IPS-18a (cell line): ENCODE measurements at regions not wholly inside any gene's neighbourhood (a gene's known extent, or its start where the extent isn't known, plus 50 kb on each side); places are given as distances from the start of the nearest gene placed in this dataset.
A peak's percentile ranks its signal among the peaks of the same experiment; 100 is the strongest.

Source experiments
- H3K27ac ChIP-seq: one replicate; pipeline ENCODE4 v1.5.1; 2013; ENCODE audit warnings: low read length
- H3K27me3 ChIP-seq: one replicate; pipeline ENCODE4 v1.6.1; 2013; ENCODE audit warnings: mild to moderate bottlenecking, low read length; ENCODE audit not compliant: control insufficient read depth, insufficient read depth
- H3K36me3 ChIP-seq: one replicate; pipeline ENCODE4 v1.6.1; 2013; ENCODE audit warnings: low read depth, low read length; ENCODE audit not compliant: control insufficient read depth
- H3K4me1 ChIP-seq: one replicate; pipeline ENCODE4 v1.6.1; 2013; ENCODE audit warnings: low read depth, low read length; ENCODE audit not compliant: control insufficient read depth
- H3K4me3 ChIP-seq: one replicate; pipeline ENCODE4 v1.5.1; 2013; ENCODE audit warnings: low read length
- H3K9ac ChIP-seq: one replicate; pipeline ENCODE4 v1.6.1; 2013; ENCODE audit warnings: mild to moderate bottlenecking, low read length, moderate library complexity
- H3K9me3 ChIP-seq: one replicate; pipeline ENCODE4 v1.6.1; 2013; ENCODE audit warnings: low read depth, low read length; ENCODE audit not compliant: control insufficient read depth

DNA sequence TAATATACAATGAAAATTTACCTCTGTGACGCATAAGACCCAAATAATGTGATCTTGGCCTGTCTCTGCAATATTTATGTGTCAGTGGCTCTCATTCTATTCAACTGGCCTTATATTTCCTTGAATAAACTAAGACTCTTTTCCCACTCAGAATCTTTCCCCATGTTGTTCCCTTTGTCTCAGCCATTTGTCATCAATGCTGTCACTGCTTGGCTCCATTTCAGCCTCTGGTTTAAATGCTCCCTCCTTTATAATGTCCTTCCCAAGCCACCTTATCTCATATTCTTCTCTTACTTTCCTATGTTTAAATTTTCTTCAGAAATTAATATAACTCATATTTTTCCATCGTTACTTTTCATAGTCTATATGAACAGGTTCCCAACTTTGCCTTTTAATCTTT is 158.3 kb upstream of the DTNA start:
- Histone ChIP-seq H3K27ac (no peak overlapping the region), H3K9me3 (no peaks in the 10 kb centered on the region), H3K9ac (no peak overlapping the region), H3K4me1 (peaks cover 38% of the 10 kb centered on the region), H3K27me3 (no peaks in the 10 kb centered on the region), H3K36me3 (no peaks in the 10 kb centered on the region), H3K4me3 (no peak overlapping the region)

GRCh38 chr18:34562252-34562870 is 147.7 kb upstream of the DTNA start:
- Histone ChIP-seq H3K4me1 (no peaks in the 10 kb centered on the region), H3K36me3 (no peaks in the 10 kb centered on the region), H3K9me3 (no peaks in the 10 kb centered on the region), H3K27me3 (no peaks in the 10 kb centered on the region), H3K4me3 (no peak overlapping the region), H3K9ac (no peak overlapping the region), H3K27ac (no peak overlapping the region)

DNA sequence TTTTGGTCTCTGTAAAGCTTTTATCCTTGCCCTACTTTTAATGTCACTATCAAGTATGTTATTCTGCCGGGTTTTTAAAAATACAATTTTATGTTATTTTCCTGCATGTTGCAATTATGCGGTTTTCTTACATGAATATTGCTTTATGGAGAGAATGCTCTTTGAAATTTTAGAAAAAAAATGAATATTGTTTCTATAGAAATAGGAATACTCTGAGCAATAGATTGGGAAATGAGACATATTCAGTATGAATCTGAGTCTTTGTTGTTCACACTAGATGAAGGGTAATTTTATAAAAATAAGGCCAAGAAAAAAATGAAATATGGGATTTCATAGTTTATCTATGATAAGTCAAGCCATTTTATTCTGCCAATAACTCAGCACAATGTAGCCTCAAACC is 142.2 kb upstream of the DTNA start:
- Histone ChIP-seq H3K4me1 (no peaks in the 10 kb centered on the region), H3K27ac (no peak overlapping the region), H3K4me3 (no peak overlapping the region), H3K36me3 (no peaks in the 10 kb centered on the region), H3K9ac (no peak overlapping the region), H3K27me3 (no peaks in the 10 kb centered on the region), H3K9me3 (no peaks in the 10 kb centered on the region)

GRCh38 chr18:34576622-34577021 is 133.5 kb upstream of the DTNA start:
- H3K27ac ChIP-seq: no peak overlapping the region
- no peaks in the 10 kb centered on the region for H3K36me3 ChIP-seq
- H3K27me3 ChIP-seq: no peaks in the 10 kb centered on the region
- H3K9ac ChIP-seq: no peak overlapping the region
- no peaks in the 10 kb centered on the region for H3K4me1 ChIP-seq
- no peak overlapping the region for H3K4me3 ChIP-seq
- H3K9me3 ChIP-seq: no peaks in the 10 kb centered on the region

DNA sequence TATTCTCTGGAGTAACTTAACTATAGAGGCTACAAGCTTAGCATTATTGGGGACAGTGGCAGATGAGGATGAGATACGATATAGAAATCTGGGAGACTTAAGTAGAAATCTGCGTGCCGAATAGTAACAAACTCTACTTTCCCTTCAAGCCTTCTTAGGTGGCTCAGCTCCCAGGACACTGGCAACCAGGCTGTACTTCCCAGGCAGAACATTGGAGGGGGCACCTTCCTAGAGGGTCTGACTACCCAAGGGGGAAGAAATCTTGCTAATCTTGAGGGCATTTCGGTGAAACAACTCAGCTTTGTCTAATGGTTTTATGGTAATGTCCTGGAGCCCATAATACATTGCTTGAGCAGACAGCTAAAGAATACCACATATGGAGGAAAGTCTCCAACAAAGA is 126.2 kb upstream of the DTNA start:
- H3K36me3 ChIP-seq: no peaks in the 10 kb centered on the region
- H3K27ac ChIP-seq: no peak overlapping the region
- no peaks in the 10 kb centered on the region for H3K9me3 ChIP-seq
- no peak overlapping the region for H3K4me3 ChIP-seq
- H3K9ac ChIP-seq: no peak overlapping the region
- H3K27me3 ChIP-seq: no peaks in the 10 kb centered on the region
- H3K4me1 ChIP-seq: peaks cover 9% of the 10 kb centered on the region

GRCh38 chr18:34590503-34590902 is 119.6 kb upstream of the DTNA start:
- Histone ChIP-seq H3K4me3 (no peak overlapping the region), H3K27me3 (no peaks in the 10 kb centered on the region), H3K9ac (no peak overlapping the region), H3K4me1 (peaks cover 24% of the 10 kb centered on the region), H3K27ac (no peak overlapping the region), H3K36me3 (no peaks in the 10 kb centered on the region), H3K9me3 (no peaks in the 10 kb centered on the region)

DNA sequence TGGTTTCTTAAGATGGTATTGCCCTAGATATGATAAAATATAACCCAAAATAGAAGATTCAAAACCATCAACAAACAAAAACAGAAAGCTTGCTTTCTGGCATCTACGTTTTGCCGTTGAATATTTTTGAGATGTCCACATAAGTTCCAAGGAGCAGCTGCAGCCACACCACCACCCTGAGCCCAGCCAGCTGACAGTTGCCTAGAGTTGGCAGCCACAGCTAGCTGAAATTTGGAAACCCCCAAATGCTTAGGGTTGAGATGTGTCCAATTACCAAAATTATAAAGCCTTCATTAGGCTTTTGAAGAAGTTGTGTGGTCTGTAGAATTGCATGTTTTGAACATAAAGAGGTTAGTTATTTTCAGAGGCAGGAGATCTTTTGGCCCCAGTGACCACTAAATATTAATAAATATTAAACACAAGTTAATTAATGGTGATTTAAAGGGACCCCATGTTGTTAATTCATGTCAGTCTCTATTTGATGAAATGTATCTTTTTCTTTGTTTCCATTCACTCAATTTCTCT is 118.1 kb upstream of the DTNA start:
- no peaks in the 10 kb centered on the region for H3K36me3 ChIP-seq
- no peak overlapping the region for H3K9ac ChIP-seq
- H3K27ac ChIP-seq: no peak overlapping the region
- H3K9me3 ChIP-seq: no peaks in the 10 kb centered on the region
- H3K4me3 ChIP-seq: no peak overlapping the region
- H3K27me3 ChIP-seq: no peaks in the 10 kb centered on the region
- peaks cover 29% of the 10 kb centered on the region for H3K4me1 ChIP-seq

DNA sequence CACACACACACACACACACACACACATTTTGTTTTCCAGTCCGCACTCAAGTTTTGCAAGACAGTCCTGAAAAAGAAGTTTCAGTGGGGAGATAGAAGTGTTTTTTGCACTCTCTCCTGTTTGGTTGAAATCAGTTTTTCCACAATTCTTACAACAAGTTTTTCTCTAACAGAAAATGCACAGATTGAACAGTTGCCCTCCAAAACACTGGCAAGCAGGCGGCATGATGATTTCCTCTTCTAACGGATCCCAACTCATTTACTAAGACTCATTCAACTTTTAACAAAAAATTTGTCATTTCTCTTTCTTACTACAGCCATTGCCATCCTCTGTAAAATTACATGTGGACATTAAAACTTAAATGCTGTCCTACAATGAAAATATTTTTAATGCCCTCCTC is 117.6 kb upstream of the DTNA start:
- peak overlapping the region; percentile 43 for H3K4me3 ChIP-seq

DNA sequence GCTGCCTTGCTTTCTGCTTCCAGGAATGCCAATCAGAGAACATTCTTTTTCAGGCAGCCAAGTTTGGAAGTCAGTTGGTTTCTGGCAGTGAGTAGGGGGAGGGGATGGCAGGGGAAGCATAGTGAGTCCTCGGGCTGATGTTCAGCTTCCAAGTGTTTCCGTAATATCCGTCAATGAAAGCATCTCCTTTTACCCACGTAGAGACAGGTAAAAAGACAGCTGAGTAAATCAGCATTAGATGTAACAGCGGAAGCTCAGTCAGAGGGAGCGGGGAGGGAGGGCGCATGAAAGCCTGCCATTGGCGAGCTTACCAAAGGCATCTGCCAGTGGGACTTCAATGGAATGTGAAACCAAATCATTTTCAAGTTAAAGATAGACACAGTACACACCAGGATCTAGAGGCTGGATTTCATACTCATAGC is 117.1 kb upstream of the DTNA start:
- Histone ChIP-seq H3K27ac (peak overlapping the region; percentile 1), H3K9me3 (no peaks in the 10 kb centered on the region), H3K4me1 (peaks cover 29% of the 10 kb centered on the region), H3K9ac (peak overlapping the region; percentile 19), H3K36me3 (no peaks in the 10 kb centered on the region), H3K4me3 (peak overlapping the region; percentile 43), H3K27me3 (no peaks in the 10 kb centered on the region)

More for the DNA sequence above, 117.6 kb upstream of the DTNA start:
- Histone ChIP-seq H3K9ac (peak overlapping the region; percentile 19), H3K9me3 (no peaks in the 10 kb centered on the region), H3K36me3 (no peaks in the 10 kb centered on the region), H3K4me1 (peaks cover 29% of the 10 kb centered on the region), H3K27me3 (no peaks in the 10 kb centered on the region), H3K27ac (peak overlapping the region; percentile 57)

DNA sequence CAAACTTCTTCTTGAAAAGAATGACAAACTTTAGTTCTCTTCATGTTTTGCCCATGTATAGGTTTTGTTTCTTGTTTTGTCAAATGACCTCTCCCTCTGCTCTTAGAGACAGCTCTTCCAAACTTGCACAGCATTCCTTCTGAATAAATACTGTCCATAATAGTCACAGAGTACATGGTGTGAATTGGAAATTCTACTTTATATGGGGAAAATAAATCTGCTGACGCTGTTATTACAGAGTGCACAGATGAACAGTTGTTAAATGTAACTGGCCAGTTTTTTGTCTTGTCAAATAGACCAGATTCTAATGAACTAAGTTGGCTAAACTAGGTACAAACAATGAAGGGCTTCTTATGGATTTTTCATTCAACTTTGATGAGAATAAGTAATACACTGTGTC is 115.8 kb upstream of the DTNA start:
- H3K36me3 ChIP-seq: no peaks in the 10 kb centered on the region
- H3K27me3 ChIP-seq: no peaks in the 10 kb centered on the region
- H3K9ac ChIP-seq: no peak overlapping the region
- H3K4me3 ChIP-seq: no peak overlapping the region
- no peaks in the 10 kb centered on the region for H3K9me3 ChIP-seq
- no peak overlapping the region for H3K27ac ChIP-seq
- H3K4me1 ChIP-seq: peaks cover 29% of the 10 kb centered on the region

DNA sequence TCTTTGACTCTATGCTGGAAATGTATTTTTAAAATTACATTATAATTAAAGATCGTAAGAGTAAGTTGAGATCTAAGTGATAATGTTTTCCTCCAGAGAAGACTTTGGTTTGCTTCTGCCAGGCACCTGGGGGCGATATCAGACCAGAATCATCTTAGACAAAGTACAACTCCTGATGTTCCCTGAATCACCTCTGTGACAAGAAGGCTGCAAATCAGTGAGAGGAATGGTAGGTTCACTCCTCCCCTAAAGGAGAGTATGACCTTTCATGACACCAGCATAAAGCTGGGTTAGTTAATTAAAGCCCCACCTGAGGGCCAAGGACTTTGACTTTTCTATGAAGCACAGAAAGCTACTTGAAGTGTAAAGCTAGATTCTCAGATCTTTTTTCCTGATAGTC is 114.4 kb upstream of the DTNA start:
- no peaks in the 10 kb centered on the region for H3K9me3 ChIP-seq
- no peak overlapping the region for H3K27ac ChIP-seq
- no peak overlapping the region for H3K9ac ChIP-seq
- peaks cover 29% of the 10 kb centered on the region for H3K4me1 ChIP-seq
- H3K4me3 ChIP-seq: no peak overlapping the region
- no peaks in the 10 kb centered on the region for H3K27me3 ChIP-seq
- no peaks in the 10 kb centered on the region for H3K36me3 ChIP-seq

DNA sequence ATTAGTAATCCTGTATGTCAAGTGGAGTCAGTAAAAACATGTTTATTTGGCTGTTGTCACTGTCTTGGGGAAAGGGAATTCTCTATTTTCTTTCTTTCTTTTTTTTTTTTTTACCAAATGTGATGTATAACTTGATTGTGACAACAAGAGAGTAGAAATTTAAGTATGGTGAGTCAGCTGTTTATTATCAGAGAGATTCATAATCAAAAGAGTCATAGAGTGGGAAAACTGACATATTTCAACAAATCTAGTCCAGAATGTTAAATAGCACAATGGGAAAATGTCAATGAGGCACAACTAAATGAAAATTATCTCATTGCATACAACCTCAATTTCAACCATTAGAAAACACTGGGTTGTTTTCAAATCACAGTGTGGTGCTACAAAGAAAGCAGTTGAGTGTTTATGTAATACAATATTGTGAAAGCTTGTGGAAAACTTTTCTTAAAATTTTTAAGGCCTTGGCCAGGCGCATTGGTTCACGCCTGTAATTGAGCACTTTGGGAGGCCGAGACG is 111.9 kb upstream of the DTNA start:
- no peaks in the 10 kb centered on the region for H3K9me3 ChIP-seq
- no peak overlapping the region for H3K27ac ChIP-seq
- H3K4me3 ChIP-seq: no peak overlapping the region
- no peaks in the 10 kb centered on the region for H3K36me3 ChIP-seq
- H3K9ac ChIP-seq: no peak overlapping the region
- peaks cover 14% of the 10 kb centered on the region for H3K4me1 ChIP-seq
- no peaks in the 10 kb centered on the region for H3K27me3 ChIP-seq
